Testis (tissue), 2 donors: ENCODE measurements at regions not wholly inside any gene's neighbourhood (a gene's known extent, or its start where the extent isn't known, plus 50 kb on each side); places are given as distances from the start of the nearest gene placed in this dataset.

ENCODE experiments used
- DNase-seq: peaks from one replicate; pipeline ENCODE4 v3.0.0-alpha.2; 2019
- H3K27ac ChIP-seq, 2 donors: fragments of 200-600 bp; sonication (generic); one replicate each; pipeline ENCODE4 v1.5.1; 2019
- H3K27me3 ChIP-seq: fragments of 200-600 bp; sonication (generic); one replicate; pipeline ENCODE4 v1.5.1; 2019
- H3K36me3 ChIP-seq: fragments of 200-600 bp; sonication (generic); one replicate; pipeline ENCODE4 v1.5.1; 2017; ENCODE audit warnings: low read depth; ENCODE audit errors: missing control alignments
- H3K4me1 ChIP-seq: fragments of 200-600 bp; sonication (generic); one replicate; pipeline ENCODE4 v1.5.1; 2019
- H3K4me3 ChIP-seq, 2 donors: fragments of 200-600 bp; sonication (generic); one replicate each; pipeline ENCODE4 v1.5.1; 2017 to 2019
- H3K9me3 ChIP-seq: fragments of 200-600 bp; sonication (generic); one replicate; pipeline ENCODE4 v1.5.1; 2017
- POLR2A ChIP-seq: fragments of 450-650 bp; IDR thresholded peaks from one replicate; pipeline ENCODE4 v1.6.1; 2017; ENCODE audit warnings: antibody characterized with exemption, mild to moderate bottlenecking, moderate library complexity
- WGBS, 2 donors: methylation state at CpG; one replicate each; pipeline ENCODE4 v1.1.5; 2018; 5-methylcytosine and 5-hydroxymethylcytosine counted together
- intact Hi-C: fragments of 100-400 bp; cut with DNase I; formaldehyde crosslinking; loops from one replicate; pipeline ENCODE4 v1.15.1; 2023; ENCODE audit warnings: low total_unique reads
- TF ChIP-seq, protein P1 (sequence below), 3 experiments: fragments of 450-650 bp in 2 of 3; fragments of 200-600 bp in 1 of 3; sonication (generic) in 1 of 3; IDR thresholded peaks; one replicate each; pipeline ENCODE4 v1.5.1; 2016 to 2019; ENCODE audit warnings: antibody characterized with exemption in 3 of 3, mild to moderate bottlenecking in 2 of 3, moderate library complexity in 1 of 3

DNA sequence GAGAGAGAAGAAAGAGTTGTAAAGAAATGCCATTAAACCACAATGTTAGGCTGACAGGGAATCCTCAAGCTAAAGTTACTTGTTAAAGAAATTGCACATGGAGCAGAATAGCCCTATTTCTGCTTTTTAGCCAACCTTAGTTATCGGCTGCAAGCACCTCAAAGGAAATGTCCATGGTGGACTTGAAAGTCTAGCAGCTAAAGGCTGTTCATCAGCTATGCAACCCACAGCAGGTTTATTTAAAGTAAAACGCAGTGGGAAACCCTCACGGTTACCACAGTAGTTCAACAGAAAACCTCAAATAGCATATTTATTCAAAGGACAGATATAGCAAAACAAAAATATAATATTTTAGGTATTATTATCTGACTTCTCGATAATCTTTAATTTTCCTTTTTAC lies 967.2 kb downstream of the IGSF11 start:
- H3K27ac ChIP-seq = no peak overlapping the region
- H3K9me3 ChIP-seq = no peaks in the 10 kb centered on the region
- no peak overlapping the region for H3K4me3 ChIP-seq
- no peak for DNase-seq
- TF ChIP-seq, protein P1, sequence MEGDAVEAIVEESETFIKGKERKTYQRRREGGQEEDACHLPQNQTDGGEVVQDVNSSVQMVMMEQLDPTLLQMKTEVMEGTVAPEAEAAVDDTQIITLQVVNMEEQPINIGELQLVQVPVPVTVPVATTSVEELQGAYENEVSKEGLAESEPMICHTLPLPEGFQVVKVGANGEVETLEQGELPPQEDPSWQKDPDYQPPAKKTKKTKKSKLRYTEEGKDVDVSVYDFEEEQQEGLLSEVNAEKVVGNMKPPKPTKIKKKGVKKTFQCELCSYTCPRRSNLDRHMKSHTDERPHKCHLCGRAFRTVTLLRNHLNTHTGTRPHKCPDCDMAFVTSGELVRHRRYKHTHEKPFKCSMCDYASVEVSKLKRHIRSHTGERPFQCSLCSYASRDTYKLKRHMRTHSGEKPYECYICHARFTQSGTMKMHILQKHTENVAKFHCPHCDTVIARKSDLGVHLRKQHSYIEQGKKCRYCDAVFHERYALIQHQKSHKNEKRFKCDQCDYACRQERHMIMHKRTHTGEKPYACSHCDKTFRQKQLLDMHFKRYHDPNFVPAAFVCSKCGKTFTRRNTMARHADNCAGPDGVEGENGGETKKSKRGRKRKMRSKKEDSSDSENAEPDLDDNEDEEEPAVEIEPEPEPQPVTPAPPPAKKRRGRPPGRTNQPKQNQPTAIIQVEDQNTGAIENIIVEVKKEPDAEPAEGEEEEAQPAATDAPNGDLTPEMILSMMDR (IDR thresholded peaks at IDR 0.05) = no peak
- TF ChIP-seq POLR2A = no peak
- H3K4me1 ChIP-seq = no peaks in the 10 kb centered on the region
- intact Hi-C loops = no loop called here
- no peaks in the 10 kb centered on the region for H3K27me3 ChIP-seq
- 88 to 94% methylated on average over 4 of the region's 4 CpGs for WGBS, 2 donors
- no peaks in the 10 kb centered on the region for H3K36me3 ChIP-seq

DNA sequence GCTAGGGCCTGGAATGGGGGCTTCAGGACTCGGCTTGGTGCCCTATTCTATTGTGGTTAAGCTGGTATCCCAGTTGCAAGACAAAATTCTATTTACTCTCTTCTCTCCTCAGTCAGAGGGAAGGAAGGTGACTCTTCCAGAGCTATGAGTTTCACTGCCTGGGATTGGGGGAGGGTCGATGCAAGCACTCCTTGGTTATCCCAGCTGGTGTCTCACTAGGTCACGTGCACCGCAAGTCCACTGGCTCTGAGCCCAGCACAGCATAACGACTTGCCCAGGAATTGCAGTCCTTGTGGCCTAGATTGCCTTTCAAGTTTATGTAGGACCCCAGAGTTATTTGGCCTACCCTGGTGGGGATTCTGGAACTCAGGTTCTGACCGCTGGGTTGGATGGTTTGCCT lies 958.8 kb downstream of the IGSF11 start:
- Histone ChIP-seq H3K4me3 (no peak overlapping the region), H3K27ac (no peak overlapping the region), H3K36me3 (no peaks in the 10 kb centered on the region), H3K9me3 (no peaks in the 10 kb centered on the region), H3K27me3 (no peaks in the 10 kb centered on the region), H3K4me1 (no peaks in the 10 kb centered on the region)
- TF ChIP-seq, protein P1 (IDR thresholded peaks at IDR 0.05) = no peak
- no peak for TF ChIP-seq POLR2A
- 59 to 63% methylated on average over 6 of the region's 6 CpGs for WGBS, 2 donors
- intact Hi-C loops = no loop called here
- DNase-seq = no peak

DNA sequence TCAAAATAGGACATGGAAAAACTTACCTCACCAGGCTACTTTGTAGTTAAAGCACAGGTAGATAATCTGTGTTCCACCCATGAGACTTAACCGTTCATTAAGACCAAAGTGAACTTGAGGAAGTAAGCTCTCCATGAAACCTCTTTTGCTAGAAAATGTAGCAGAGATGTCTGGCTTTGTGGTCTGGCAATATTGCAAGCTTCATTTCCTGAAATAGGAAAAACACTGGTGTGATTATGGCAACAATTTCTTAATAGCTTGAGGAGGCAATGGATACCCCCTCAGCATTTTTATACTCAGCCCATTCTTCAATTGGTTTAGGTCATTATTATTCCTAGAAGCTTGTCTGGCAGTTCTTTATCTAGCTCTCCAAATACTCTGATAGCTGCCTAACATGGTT lies 957.3 kb downstream of the IGSF11 start:
- DNase-seq = no peak
- Histone ChIP-seq H3K27me3 (no peaks in the 10 kb centered on the region), H3K9me3 (no peaks in the 10 kb centered on the region), H3K27ac (no peak overlapping the region), H3K4me3 (no peak overlapping the region), H3K36me3 (no peaks in the 10 kb centered on the region), H3K4me1 (no peaks in the 10 kb centered on the region)
- intact Hi-C loops = no loop called here
- WGBS, 2 donors = 82 to 95% methylated on average over 1 of the region's 1 CpG
- no peak for TF ChIP-seq POLR2A
- TF ChIP-seq, protein P1 (IDR thresholded peaks at IDR 0.05) = no peak

DNA sequence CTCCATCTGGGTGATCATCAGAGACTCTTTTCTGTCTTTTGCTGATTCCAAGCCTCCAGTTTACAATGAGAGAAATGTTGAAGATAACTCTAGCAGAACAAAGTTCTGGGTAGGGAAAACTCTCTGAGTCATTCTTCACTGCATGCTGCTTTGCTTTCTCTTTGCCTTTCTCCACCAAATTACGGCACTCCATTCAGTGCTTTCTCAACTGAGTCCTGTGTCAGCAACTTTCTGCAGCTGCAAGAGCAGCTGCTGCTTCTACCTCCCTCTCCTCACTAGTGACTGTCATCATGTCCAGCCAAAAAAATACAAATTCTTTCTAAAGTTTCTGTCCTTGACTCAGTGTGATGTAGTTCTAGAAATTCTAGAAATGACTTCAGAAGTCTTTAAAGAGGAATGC lies 953.8 kb downstream of the IGSF11 start:
- 28 to 31% methylated on average over 1 of the region's 1 CpG for WGBS, 2 donors
- intact Hi-C loops = no loop called here
- no peaks in the 10 kb centered on the region for H3K4me1 ChIP-seq
- no peak for DNase-seq
- no peak overlapping the region for H3K27ac ChIP-seq
- TF ChIP-seq POLR2A = no peak
- TF ChIP-seq, protein P1 (IDR thresholded peaks at IDR 0.05) = no peak
- no peaks in the 10 kb centered on the region for H3K9me3 ChIP-seq
- H3K27me3 ChIP-seq = no peaks in the 10 kb centered on the region
- no peaks in the 10 kb centered on the region for H3K36me3 ChIP-seq
- H3K4me3 ChIP-seq = no peak overlapping the region

DNA sequence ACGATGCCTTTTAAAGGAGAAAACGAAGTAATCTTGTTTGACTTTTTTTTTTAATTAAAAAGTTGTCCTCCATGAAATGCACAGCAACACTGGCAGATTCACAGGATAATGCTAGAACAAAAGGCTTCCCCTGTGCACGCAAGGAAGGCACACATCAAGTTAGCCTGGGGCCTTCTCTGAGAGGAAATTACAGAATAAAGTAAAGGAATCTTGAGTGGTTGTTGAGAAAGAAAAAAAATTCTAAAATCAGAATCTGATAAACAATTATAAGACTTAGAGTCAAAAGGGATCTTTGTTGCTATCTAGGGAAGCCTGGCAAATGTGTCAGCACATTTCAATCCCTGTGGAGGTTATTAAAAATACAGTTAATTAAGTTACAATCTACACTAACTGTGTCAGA lies 946.0 kb downstream of the IGSF11 start:
- Histone ChIP-seq H3K9me3 (no peaks in the 10 kb centered on the region), H3K4me1 (no peaks in the 10 kb centered on the region), H3K36me3 (no peaks in the 10 kb centered on the region), H3K27ac (no peak overlapping the region), H3K27me3 (no peaks in the 10 kb centered on the region), H3K4me3 (no peak overlapping the region)
- DNase-seq = no peak
- TF ChIP-seq, protein P1 (IDR thresholded peaks at IDR 0.05) = no peak
- TF ChIP-seq POLR2A = no peak
- intact Hi-C loops = no loop called here
- 60 to 63% methylated on average over 3 of the region's 3 CpGs for WGBS, 2 donors
